ENCODE measurements at regions not wholly inside any gene's neighbourhood (a gene's known extent, or its start where the extent isn't known, plus 50 kb on each side); places are given as distances from the start of the nearest gene placed in this dataset.
A peak's percentile ranks its signal among the peaks of the same experiment; 100 is the strongest.

- peak; percentile 17 to 29 for DNase-seq (ENCODE audit: low read depth in 2 of 2)
Measured at GRCh38 chr2:145356056-145356455, 836.1 kb upstream of the ZEB2 start.

- no peak for DNase-seq (ENCODE audit: low read depth in 2 of 2)
Measured at GRCh38 chr2:145352484-145352883, 832.6 kb upstream of the ZEB2 start.

DNA sequence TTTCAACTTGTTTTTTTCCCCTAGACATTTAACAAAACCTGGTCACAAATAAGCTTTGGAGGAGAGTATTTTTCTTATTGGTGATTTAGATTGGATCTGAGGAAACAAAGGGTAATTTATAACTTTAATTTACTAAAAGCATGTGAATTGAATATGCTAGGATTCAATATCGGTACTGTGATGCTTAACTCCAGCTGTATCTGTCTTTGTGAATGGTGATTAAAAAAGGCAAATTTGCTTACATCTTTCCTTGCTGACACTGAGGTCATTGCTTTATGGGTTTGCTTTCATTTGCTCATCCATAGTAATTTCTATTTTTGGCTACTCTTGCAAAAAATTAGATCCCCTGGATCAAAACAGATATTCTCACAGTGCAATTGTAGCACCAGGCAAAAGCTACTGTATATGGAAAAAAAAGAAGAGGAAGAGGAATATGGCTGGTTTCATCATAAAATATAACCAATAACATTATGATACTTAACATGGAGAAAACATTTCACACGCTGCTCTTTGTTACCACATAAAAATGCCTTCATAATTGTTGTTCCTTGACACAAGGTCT, 832.0 kb upstream of the ZEB2 start:
- DNase-seq (ENCODE audit: low read depth in 2 of 2) = no peak

GRCh38 chr2:145350011-145350410, 830.1 kb upstream of the ZEB2 start:
- DNase-seq (ENCODE audit: low read depth in 2 of 2) = peak; percentile 15 to 24

- DNase-seq (ENCODE audit: low read depth in 2 of 2) = no peak
Measured at GRCh38 chr2:145344076-145344724, 824.3 kb upstream of the ZEB2 start.

GRCh38 chr2:145343287-145343686, 823.4 kb upstream of the ZEB2 start:
- no peak for DNase-seq (ENCODE audit: low read depth in 2 of 2)

GRCh38 chr2:145341536-145341935, 821.6 kb upstream of the ZEB2 start:
- DNase-seq (ENCODE audit: low read depth in 2 of 2) = no peak

DNA sequence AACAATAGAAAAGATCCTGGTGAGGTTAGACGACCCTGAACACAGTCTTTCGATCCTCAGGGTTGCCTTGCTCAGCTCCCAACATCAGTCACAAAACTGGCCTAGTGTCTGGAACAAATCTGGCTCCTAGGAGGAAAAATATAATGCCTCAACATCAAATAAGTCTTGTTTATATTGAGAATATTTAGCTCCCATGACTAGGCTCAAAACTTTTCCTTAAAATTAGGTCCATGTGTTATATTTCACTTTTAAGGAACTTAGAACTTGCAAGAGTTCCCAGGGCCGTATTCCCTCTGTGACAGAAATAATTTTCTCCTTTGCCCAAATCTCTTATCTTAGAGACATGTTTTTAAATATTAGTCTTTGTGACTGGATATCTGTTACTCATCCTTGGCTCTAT, 819.7 kb upstream of the ZEB2 start:
- DNase-seq (ENCODE audit: low read depth in 2 of 2) = no peak

DNA sequence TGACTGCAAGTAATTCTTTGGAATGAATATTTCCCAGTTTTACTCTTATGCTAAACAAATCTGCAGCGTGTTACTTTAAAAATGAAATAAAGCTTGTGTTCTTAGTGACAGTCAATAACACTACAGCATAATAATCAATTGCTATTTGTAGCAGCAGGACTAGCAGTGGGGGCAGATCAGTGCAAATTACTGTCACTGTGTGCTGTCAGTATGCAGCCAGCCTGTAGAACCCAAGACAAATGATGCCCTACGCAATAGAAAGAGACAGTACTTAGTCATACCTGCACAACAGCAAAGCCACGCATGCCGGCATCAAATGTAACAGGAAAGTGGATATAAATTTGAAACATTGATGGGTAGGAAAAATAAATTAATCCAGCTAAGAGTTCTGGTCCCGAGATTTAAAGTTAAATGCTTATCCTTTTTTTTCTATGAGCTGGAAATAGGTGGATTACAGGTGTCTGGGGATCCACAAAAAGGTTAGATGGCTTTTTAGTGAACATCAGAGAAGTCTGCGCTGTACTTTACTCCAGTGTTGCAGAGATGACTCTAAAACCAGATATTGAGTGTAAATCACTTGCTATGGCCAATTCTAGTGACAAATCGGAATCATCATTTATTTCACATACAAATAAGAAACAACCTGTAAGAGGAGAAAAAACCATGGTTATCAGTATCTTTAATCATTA, 812.4 kb upstream of the ZEB2 start:
- no peak for DNase-seq (ENCODE audit: low read depth in 2 of 2)

DNA sequence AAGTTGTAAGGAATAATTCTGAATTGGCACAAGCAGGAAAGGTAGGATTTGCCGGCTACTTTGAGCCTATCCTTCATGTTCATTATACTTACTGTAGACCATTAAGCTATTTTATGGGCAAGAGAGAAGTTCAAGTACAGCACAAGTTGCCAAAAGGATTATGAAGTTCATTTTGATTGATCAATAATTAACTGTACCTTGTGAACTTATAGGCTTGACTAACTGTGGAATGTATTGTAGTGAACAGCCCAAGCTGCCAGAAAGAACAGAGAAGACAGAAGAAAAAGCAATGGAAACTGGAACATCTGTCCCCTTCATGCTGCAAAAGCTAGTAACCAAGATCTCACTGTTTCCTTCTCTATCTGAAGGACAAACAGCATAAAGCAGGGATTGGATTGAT, 810.1 kb upstream of the ZEB2 start:
- DNase-seq (ENCODE audit: low read depth in 2 of 2) = no peak

DNA sequence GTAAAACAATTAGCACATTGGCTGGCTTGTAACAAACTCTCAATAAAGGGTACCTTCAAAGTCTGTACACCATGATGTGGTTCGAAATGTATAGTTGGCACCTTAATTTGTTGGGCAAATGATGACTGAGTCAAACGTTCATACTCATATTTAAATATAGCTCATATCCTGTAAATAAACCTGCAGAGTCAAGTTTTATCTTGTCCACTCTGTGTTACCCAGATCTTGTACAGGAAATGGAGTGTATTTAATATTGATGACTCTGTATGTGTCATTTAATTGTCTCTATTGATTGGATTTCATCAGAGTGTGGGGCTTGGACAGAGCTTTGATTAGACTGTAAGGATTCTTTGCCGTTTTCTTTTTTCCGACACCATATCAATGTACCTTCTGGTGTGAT, 805.6 kb upstream of the ZEB2 start:
- DNase-seq (ENCODE audit: low read depth in 2 of 2) = no peak

GRCh38 chr2:145324748-145325147, 804.8 kb upstream of the ZEB2 start:
- DNase-seq (ENCODE audit: low read depth in 2 of 2) = no peak

- DNase-seq (ENCODE audit: low read depth in 2 of 2) = no peak
Measured at GRCh38 chr2:145323512-145323911, 803.6 kb upstream of the ZEB2 start.

DNA sequence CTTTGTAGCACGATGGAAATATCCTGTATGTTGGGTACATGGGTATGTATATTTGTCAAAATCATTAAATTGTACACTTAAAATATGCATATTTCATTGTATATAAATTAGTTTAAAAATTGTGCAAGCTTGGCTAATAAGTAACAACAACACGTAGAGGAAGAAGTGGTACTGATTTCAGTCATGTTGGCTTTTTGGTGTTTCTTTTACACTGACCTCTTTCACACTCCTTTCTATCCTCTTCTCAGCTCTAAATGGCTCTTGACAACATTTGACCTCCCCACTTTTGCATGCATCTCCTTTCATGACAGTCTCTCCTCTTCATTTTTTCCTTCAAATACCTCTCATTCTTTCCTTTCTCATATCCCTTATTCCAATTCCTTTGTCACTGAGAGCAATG, 801.4 kb upstream of the ZEB2 start:
- DNase-seq (ENCODE audit: low read depth in 2 of 2) = no peak

- no peak for DNase-seq (ENCODE audit: low read depth in 2 of 2)
Measured at GRCh38 chr2:145316496-145316895, 796.6 kb upstream of the ZEB2 start.

DNA sequence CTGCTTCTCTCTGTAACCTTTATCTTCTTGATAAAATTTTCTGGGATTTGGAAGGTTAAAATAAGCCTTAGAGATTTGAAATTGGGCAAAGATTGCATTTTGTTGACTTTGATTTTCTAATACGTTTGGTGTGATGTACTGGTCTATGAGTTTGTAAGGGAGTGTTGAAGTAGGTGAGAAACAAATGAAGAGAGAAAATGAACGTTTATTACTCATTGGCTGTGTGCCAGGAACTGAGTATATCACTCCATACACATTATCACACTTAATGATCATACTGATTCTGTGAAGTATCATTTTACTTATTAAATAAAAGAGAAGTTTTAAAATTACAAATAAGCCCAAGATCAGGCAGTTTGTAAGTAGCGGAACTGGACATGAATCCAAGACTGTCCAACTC, 795.1 kb upstream of the ZEB2 start:
- DNase-seq (ENCODE audit: low read depth in 2 of 2) = no peak

DNA sequence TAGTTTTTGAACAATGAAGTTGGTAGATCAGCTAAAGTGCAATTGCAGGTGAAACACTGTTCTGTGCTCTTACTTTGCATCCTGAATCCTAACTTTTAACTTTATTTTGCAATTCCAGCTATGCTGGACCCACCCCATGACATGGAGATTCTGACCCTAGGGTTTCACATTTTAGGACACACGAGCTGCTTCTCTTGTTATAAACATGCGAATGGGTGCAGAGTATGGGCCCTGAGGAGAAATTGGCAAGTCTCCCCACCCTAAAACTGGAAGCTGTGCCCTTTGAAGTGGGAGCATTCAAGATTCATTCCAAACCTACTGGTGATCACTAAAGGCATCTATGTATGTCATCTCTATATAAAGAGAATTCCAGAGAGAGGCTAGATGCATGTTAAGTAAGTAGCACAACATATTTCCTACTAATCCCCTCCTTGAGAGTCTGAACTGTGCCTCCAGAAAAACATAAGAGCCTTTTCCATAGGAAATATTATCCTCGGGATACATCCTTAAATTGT, 794.3 kb upstream of the ZEB2 start:
- no peak for DNase-seq (ENCODE audit: low read depth in 2 of 2)

DNA sequence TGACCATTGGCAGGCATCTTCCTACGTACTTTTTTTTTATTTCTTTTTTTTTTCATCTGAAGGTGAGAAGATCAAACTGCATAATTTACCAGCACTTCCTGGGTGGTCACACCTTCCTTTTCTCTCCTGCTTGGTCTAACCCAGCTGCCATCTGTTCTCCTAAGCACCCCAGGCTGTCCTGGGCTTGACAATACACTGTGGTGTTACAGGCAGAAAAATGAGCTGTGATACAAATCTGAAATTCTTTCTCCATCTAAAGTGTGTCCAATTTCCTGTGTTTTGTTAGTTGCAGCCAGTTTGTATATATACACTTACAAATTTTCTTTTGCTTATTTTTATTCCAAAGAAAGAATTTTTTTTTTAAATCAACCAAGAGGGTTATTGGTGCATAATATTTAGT, 786.0 kb upstream of the ZEB2 start:
- DNase-seq (ENCODE audit: low read depth in 2 of 2) = no peak

GRCh38 chr2:145304501-145304900, 784.6 kb upstream of the ZEB2 start:
- no peak for DNase-seq (ENCODE audit: low read depth in 2 of 2)

GRCh38 chr2:145303536-145303935, 783.6 kb upstream of the ZEB2 start:
- DNase-seq (ENCODE audit: low read depth in 2 of 2) = no peak

- no peak for DNase-seq (ENCODE audit: low read depth in 2 of 2)
Measured at GRCh38 chr2:145302886-145303285, 783.0 kb upstream of the ZEB2 start.

DNA sequence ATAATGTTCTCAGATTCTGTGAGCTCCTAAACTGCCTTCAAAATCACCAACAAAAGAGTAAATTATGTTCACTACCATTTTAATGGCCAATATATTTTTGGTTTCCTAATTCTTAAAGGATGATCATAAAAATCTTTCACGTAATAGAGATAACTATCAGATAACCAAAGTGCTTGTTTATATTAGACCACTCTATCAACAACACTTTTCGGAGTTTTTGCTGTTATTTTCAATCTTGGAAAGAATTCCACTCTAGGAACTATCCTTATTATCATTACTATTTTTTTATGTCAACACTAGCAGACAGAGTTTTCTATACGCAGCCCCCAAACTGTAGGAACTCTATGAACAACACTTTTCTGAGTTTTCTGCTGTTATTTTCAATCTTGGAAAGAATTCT, 782.5 kb upstream of the ZEB2 start:
- DNase-seq (ENCODE audit: low read depth in 2 of 2) = no peak

DNA sequence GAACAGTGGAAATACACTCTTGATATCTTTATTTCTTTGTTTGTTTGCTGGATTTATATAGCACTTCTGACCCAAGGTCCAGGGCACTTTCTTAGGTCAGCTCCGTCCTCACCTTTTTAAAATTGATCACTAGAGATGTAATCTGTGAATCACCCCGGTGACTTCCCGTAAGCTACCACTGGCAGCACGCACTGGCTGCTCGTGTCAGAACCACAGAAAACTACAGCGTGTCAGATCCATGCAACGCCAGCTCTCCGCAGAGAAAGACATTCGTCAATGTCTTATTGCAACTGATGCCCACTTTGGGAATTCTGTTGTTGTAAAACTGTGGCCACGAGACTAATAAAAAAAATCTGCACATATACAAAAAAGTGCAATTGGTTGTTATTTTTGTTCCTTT, 779.4 kb upstream of the ZEB2 start:
- DNase-seq (ENCODE audit: low read depth in 2 of 2) = no peak
